ENCODE measurements at regions not wholly inside any gene's neighbourhood (a gene's known extent, or its start where the extent isn't known, plus 50 kb on each side); places are given as distances from the start of the nearest gene placed in this dataset.

- Histone ChIP-seq H3K27ac (peak overlapping the region; percentile 28), H3K4me1 (peaks cover 16% of the 10 kb centered on the region), H3K27me3 (ENCODE audit: insufficient read depth in 3 of 3, low read length in 2 of 3) (no peaks in the 10 kb centered on the region), H3K4me3 (no peak overlapping the region), H3K9me3 (no peaks in the 10 kb centered on the region), H3K36me3 (ENCODE audit: insufficient read depth in 1 of 2, low read depth in 1 of 2) (no peaks in the 10 kb centered on the region)
- peak; percentile 53 for TF ChIP-seq CTCF (IDR thresholded peaks at IDR 0.05)
- intact Hi-C loops (cut with DNase I): loop anchor here (5.0 to 10.0 kb wide), 5 partner anchors 40 to 105 kb away; partner anchors contain the start of gene ACSL3 (in 1 of the 2)
- ATAC-seq (peak in 2 of 4 donors; percentile 56 to 80), DNase-seq (no peak)
- WGBS, 3 donors: 5 to 30% (median 24%) methylated on average over 2 of the region's 2 CpGs
Observed at GRCh38 chr2:222797261-222797660, 63.6 kb upstream of the ACSL3 start.

DNA sequence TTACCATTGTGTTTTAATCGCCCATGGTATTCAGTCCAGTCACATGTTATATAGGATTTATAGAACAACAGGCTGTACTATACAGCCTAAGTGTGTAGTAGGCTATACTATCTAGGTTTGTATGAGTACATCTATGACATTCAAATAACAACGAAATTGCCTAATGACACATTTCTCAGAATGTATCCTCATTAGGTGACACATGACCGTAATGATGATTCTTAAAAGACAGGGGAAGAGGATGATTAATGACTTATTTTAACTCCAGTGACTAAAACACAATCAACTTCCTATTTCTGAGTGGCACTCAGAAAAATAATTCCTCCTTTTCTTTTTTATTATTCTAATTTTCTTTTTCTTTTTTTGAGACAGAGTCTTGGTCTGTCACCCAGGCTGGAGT is 63.0 kb upstream of the ACSL3 start:
- 76 to 88% (median 88%) methylated on average over 3 of the region's 3 CpGs for WGBS, 3 donors
- TF ChIP-seq CTCF (IDR thresholded peaks at IDR 0.05): no peak
- Histone ChIP-seq H3K27me3 (ENCODE audit: insufficient read depth in 3 of 3, low read length in 2 of 3) (no peaks in the 10 kb centered on the region), H3K36me3 (ENCODE audit: insufficient read depth in 1 of 2, low read depth in 1 of 2) (no peaks in the 10 kb centered on the region), H3K27ac (no peak overlapping the region), H3K9me3 (no peaks in the 10 kb centered on the region), H3K4me1 (peaks cover 12% of the 10 kb centered on the region), H3K4me3 (no peak overlapping the region)
- intact Hi-C loops (cut with DNase I): loop anchor here (5.0 to 10.0 kb wide), 5 partner anchors 41 to 104 kb away; partner anchors contain the start of gene ACSL3 (in 1 of the 2)
- DNase-seq (no peak), ATAC-seq (no peak)

GRCh38 chr2:222798528-222798927 is 62.3 kb upstream of the ACSL3 start:
- DNase-seq (no peak), ATAC-seq (no peak)
- intact Hi-C loops (cut with DNase I): loop anchor here (5.0 to 10.0 kb wide), 5 partner anchors 41 to 104 kb away; partner anchors contain the start of gene ACSL3 (in 1 of the 2)
- H3K27me3 ChIP-seq (ENCODE audit: insufficient read depth in 3 of 3, low read length in 2 of 3): no peaks in the 10 kb centered on the region
- no peaks in the 10 kb centered on the region for H3K36me3 ChIP-seq (ENCODE audit: insufficient read depth in 1 of 2, low read depth in 1 of 2)
- no peak overlapping the region for H3K4me3 ChIP-seq
- H3K9me3 ChIP-seq: no peaks in the 10 kb centered on the region
- TF ChIP-seq CTCF (IDR thresholded peaks at IDR 0.05): no peak
- H3K27ac ChIP-seq: no peak overlapping the region
- H3K4me1 ChIP-seq: peaks cover 12% of the 10 kb centered on the region

- DNase-seq (no peak), ATAC-seq (no peak)
- TF ChIP-seq CTCF (IDR thresholded peaks at IDR 0.05): no peak
- intact Hi-C loops (cut with DNase I): loop anchor here (5.0 to 10.0 kb wide), 5 partner anchors 42 to 103 kb away; partner anchors contain the start of gene ACSL3 (in 1 of the 2)
- no peaks in the 10 kb centered on the region for H3K27me3 ChIP-seq (ENCODE audit: insufficient read depth in 3 of 3, low read length in 2 of 3)
- H3K4me1 ChIP-seq: peaks cover 12% of the 10 kb centered on the region
- H3K4me3 ChIP-seq: no peak overlapping the region
- WGBS, 3 donors: 83 to 91% (median 90%) methylated on average over 7 of the region's 7 CpGs
- no peaks in the 10 kb centered on the region for H3K36me3 ChIP-seq (ENCODE audit: insufficient read depth in 1 of 2, low read depth in 1 of 2)
- H3K9me3 ChIP-seq: no peaks in the 10 kb centered on the region
- H3K27ac ChIP-seq: no peak overlapping the region
Observed at GRCh38 chr2:222799262-222799918, 61.4 kb upstream of the ACSL3 start.
